ENCODE measurements at regions not wholly inside any gene's neighbourhood (a gene's known extent, or its start where the extent isn't known, plus 50 kb on each side); places are given as distances from the start of the nearest gene placed in this dataset.

DNA sequence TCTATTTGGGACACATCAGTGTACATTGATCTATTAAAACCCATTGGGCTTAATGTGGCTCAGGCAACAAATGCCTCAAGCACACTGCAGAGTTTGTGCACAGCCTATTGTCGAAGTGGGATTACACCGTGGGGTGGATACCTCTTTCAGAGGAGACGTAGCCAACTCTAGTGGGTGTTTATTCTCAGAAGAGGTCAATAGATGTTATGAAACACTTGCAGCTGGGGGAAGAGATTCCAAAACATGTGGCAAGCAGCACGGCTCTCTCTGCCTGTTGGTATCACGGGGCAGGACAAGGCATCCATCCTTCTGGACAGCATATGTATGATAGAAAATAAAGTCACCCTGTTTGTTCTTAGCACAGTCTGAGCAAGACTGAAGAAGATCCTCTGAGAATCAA, 121.4 kb upstream of the COPS8 start:
- no peak for TF ChIP-seq POLR2A (IDR thresholded peaks at IDR 0.05)
- TF ChIP-seq, protein P1, sequence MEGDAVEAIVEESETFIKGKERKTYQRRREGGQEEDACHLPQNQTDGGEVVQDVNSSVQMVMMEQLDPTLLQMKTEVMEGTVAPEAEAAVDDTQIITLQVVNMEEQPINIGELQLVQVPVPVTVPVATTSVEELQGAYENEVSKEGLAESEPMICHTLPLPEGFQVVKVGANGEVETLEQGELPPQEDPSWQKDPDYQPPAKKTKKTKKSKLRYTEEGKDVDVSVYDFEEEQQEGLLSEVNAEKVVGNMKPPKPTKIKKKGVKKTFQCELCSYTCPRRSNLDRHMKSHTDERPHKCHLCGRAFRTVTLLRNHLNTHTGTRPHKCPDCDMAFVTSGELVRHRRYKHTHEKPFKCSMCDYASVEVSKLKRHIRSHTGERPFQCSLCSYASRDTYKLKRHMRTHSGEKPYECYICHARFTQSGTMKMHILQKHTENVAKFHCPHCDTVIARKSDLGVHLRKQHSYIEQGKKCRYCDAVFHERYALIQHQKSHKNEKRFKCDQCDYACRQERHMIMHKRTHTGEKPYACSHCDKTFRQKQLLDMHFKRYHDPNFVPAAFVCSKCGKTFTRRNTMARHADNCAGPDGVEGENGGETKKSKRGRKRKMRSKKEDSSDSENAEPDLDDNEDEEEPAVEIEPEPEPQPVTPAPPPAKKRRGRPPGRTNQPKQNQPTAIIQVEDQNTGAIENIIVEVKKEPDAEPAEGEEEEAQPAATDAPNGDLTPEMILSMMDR (IDR thresholded peaks at IDR 0.05), result no peak
- no peak for TF ChIP-seq EP300 (IDR thresholded peaks at IDR 0.05)

Data from ovary (tissue), 3 donors.